ENCODE measurements at regions not wholly inside any gene's neighbourhood (a gene's known extent, or its start where the extent isn't known, plus 50 kb on each side); places are given as distances from the start of the nearest gene placed in this dataset.

GRCh38 chr3:178019645-178020044, 516.6 kb upstream of the KCNMB2 start:
- no peak for ATAC-seq

GRCh38 chr3:178022599-178022998, 513.6 kb upstream of the KCNMB2 start:
- ATAC-seq, result no peak

- ATAC-seq, result no peak
These were observed 507.3 kb upstream of the KCNMB2 start for GRCh38 chr3:178028933-178029332.

- ATAC-seq, result no peak
These were observed 499.6 kb upstream of the KCNMB2 start for GRCh38 chr3:178036451-178037144.

- ATAC-seq, result no peak
These were observed 494.3 kb upstream of the KCNMB2 start for GRCh38 chr3:178041931-178042330.

GRCh38 chr3:178042376-178042775, 493.9 kb upstream of the KCNMB2 start:
- no peak for ATAC-seq

- ATAC-seq, result no peak
These were observed 493.2 kb upstream of the KCNMB2 start for GRCh38 chr3:178043084-178043483.

- no peak for ATAC-seq
These were observed 491.9 kb upstream of the KCNMB2 start for GRCh38 chr3:178044320-178044719.

GRCh38 chr3:178047496-178047895, 488.7 kb upstream of the KCNMB2 start:
- no peak for ATAC-seq

GRCh38 chr3:178048768-178049167, 487.5 kb upstream of the KCNMB2 start:
- ATAC-seq, result no peak

GRCh38 chr3:178054471-178054870, 481.8 kb upstream of the KCNMB2 start:
- ATAC-seq, result no peak

- ATAC-seq, result no peak
These were observed 480.3 kb upstream of the KCNMB2 start for GRCh38 chr3:178055939-178056338.

GRCh38 chr3:178056868-178057267, 479.4 kb upstream of the KCNMB2 start:
- no peak for ATAC-seq

GRCh38 chr3:178058629-178059028, 477.6 kb upstream of the KCNMB2 start:
- no peak for ATAC-seq

- no peak for ATAC-seq
These were observed 477.1 kb upstream of the KCNMB2 start for GRCh38 chr3:178059119-178059518.

GRCh38 chr3:178059836-178060235, 476.4 kb upstream of the KCNMB2 start:
- no peak for ATAC-seq

GRCh38 chr3:178060407-178060806, 475.8 kb upstream of the KCNMB2 start:
- no peak for ATAC-seq

GRCh38 chr3:178062126-178062525, 474.1 kb upstream of the KCNMB2 start:
- no peak for ATAC-seq

GRCh38 chr3:178063461-178063860, 472.8 kb upstream of the KCNMB2 start:
- no peak for ATAC-seq

GRCh38 chr3:178067721-178068120, 468.5 kb upstream of the KCNMB2 start:
- no peak for ATAC-seq

GRCh38 chr3:178072391-178073305, 463.6 kb upstream of the KCNMB2 start:
- no peak for ATAC-seq

GRCh38 chr3:178073366-178073765, 462.9 kb upstream of the KCNMB2 start:
- ATAC-seq, result no peak

- ATAC-seq, result peak; percentile 23
These were observed 460.9 kb upstream of the KCNMB2 start for GRCh38 chr3:178075344-178075743.

- ATAC-seq, result peak; percentile 76
These were observed 457.3 kb upstream of the KCNMB2 start for GRCh38 chr3:178078953-178079352.
